GM12872 (cell line): ENCODE measurements at regions not wholly inside any gene's neighbourhood (a gene's known extent, or its start where the extent isn't known, plus 50 kb on each side); places are given as distances from the start of the nearest gene placed in this dataset.
A peak's percentile ranks its signal among the peaks of the same experiment; 100 is the strongest.

ENCODE experiments used
- TF ChIP-seq, protein P1 (sequence below): IDR thresholded peaks from 3 replicates; pipeline ENCODE4 v1.5.1; 2011; ENCODE audit warnings: low read depth, mild to moderate bottlenecking, low read length, moderate library complexity; ENCODE audit not compliant: insufficient read depth

DNA sequence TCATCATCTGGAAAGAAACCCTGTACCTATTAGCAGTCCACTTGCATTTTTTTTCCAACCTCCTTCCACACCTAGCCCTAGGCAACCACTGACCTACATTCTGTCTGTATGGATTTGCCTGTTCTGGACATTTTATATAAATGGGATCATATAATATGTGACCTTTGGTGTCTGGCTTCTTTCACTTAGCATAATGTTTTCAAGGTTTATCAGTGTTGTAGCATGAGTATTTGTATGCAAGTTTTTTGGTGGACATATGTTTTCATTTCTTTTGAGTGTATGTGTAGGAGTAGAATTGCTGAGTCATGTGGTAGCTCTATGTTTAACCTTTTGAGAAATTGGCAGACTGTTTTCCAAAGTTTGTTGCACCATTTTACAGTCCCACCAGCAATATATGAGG is 198.6 kb downstream of the CEP135 start:
- TF ChIP-seq, protein P1, sequence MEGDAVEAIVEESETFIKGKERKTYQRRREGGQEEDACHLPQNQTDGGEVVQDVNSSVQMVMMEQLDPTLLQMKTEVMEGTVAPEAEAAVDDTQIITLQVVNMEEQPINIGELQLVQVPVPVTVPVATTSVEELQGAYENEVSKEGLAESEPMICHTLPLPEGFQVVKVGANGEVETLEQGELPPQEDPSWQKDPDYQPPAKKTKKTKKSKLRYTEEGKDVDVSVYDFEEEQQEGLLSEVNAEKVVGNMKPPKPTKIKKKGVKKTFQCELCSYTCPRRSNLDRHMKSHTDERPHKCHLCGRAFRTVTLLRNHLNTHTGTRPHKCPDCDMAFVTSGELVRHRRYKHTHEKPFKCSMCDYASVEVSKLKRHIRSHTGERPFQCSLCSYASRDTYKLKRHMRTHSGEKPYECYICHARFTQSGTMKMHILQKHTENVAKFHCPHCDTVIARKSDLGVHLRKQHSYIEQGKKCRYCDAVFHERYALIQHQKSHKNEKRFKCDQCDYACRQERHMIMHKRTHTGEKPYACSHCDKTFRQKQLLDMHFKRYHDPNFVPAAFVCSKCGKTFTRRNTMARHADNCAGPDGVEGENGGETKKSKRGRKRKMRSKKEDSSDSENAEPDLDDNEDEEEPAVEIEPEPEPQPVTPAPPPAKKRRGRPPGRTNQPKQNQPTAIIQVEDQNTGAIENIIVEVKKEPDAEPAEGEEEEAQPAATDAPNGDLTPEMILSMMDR, result no peak

DNA sequence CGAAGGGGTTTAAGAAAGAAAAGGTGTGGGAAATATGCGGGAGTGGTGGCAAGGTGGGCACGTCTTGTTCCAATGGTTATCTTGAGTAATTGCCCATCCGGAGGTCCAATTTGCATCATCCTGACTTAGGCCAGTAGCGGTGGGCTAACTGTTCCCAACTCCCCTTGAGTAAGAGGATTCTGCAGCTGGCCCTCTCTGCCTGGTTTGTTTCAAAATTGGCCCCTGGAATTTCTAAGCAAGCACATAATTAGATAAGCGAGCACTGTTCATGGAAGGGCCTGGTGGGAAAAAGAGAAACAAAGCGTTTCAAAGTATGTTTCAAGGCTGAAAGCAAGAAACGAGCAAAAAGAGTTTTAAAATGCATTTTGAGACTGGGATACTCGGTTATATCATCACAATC is 198.2 kb downstream of the CEP135 start:
- TF ChIP-seq, protein P1, result no peak

DNA sequence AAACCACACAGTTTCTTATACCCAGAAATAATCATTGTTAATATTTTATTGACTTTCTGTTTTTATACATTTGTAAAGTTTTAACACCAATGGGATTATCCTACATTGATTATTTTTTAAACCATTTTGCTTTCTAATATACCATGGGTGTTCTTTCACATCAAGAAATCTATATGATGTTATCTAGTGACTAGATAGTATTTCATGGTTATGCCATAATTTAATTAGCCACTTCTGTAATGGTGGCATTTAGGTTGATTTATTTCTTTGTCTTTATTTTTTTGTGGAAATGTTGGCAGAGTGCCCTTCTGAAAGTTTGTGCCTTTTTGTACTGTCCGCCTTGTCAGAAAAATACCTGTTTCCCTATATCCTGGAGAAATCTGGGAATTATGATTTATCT is 193.3 kb downstream of the CEP135 start:
- TF ChIP-seq, protein P1, result no peak

DNA sequence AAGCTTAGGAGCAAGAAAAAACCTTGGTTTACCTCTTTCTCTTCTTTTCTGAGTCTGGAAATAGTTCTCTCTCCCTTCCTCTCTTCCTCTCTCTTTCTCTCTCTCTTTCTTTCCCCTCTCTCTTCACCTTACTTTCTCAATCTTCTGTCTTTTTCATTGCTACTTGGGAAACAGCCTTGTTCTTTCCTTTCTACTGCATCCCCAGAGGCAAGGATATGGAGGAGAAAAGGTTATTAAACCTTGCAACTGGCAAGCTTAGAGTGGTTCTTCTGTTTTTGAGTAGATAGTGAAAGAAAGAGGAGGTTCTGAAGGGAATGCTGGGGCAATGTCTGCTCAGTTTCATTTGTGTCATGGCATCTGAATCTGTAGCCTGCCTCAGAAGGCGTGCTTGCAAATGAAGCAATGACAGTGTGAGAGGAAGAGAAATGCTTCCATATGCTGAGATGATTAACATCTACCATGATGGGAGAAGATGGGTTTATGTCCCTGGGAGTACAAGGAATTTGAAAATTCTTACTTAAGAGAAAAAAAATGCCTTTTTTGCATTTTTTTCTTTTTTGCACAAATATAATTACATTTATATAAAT is 190.6 kb downstream of the CEP135 start:
- TF ChIP-seq, protein P1, result no peak

DNA sequence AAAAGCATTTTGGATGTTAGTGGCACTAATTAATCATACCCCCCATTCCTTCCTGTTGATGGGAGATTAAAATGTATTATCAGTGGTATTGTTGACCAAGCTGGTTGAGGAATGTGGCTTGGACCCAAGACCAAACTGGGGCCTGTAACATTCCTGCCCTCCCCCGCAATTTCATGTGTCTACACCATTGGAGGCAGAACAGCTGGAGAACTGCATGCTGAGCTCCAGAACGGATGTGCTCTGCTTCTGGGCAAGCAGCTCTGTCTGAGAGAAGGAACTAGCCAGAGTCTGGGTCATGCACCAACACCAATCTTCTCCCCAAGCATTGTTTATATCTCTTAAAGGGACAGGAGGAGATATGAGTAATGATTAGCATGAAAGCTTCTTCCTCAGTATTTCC is 185.5 kb downstream of the CEP135 start:
- TF ChIP-seq, protein P1, result no peak

DNA sequence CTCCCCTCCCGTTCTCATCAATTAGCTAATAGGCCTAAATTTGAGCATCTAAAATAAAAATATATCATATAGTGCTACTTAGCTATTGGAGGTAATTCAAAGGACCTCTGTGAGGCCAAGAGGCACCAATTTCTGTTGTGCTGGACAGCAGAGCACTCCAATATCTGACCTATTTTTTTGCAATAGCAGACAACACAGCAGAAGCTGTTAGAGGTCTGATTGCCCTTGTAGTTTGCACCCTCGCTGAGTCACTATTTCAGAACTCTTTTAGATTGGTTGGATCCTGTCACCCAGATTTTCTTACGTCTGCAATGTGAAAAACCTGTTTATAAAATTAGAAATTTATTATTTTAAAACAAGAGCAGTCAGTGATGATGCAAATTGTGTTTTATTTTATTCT is 184.1 kb downstream of the CEP135 start:
- TF ChIP-seq, protein P1, result no peak

DNA sequence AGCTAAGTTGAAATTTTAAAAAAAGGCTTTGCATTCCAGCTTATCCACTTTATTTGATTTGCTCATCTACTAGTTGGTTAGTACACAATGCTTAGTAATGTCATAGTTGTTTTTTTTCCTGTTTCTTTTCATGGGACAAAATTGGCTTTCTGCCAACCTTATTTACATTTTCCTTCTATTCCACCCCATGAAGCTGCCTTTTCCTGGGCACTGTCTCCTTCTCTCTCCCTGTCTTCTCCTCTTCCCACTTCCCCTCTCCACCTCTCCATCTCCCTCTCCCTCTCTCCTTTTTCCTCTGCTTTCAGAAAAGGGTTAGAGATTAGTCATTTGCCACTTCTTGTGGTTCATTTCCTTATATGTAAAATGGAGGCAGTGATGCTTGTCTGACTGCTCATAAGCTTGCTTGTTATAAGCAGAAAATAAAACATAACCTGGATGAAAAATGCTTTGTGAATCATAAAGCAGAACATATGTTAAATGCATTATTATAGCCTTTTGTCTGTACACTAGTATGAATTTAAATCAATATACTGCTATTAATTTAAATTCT is 181.9 kb downstream of the CEP135 start:
- TF ChIP-seq, protein P1, result no peak

DNA sequence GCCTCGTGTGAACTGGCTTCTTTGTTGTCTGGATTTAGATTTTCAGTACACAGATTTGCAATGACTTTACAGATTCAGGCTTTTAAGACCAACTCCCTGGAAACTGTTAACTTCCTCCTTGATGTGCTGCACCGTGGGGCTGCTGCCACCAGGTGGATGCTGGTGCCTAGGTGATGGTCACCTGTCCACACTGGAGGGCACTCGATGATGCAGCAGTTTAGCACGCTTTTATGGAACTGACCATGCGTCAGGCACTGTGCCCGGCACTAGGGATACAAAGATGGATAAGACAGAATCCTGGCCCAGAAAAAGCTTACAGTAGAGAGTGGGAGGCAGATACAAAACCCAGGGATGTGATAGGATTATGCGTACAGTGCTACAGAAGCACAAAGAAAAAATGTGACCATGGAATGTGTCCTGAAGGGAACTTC is 180.7 kb downstream of the CEP135 start:
- TF ChIP-seq, protein P1, result peak; percentile 60
